GM18873 (cell line): ENCODE measurements at regions not wholly inside any gene's neighbourhood (a gene's known extent, or its start where the extent isn't known, plus 50 kb on each side); places are given as distances from the start of the nearest gene placed in this dataset.

Experiments used
- ATAC-seq: cut with Tn5 transposase; IDR thresholded peaks from one replicate; pipeline ENCODE4 v1.9.1; 2021; ENCODE audit warnings: mild to moderate bottlenecking, moderate library complexity, moderate number of reproducible peaks; ENCODE audit not compliant: unreplicated experiment, low FRiP score

GRCh38 chr13:22200440-22200839 lies 529.6 kb downstream of the FGF9 start:
- ATAC-seq = no peak

DNA sequence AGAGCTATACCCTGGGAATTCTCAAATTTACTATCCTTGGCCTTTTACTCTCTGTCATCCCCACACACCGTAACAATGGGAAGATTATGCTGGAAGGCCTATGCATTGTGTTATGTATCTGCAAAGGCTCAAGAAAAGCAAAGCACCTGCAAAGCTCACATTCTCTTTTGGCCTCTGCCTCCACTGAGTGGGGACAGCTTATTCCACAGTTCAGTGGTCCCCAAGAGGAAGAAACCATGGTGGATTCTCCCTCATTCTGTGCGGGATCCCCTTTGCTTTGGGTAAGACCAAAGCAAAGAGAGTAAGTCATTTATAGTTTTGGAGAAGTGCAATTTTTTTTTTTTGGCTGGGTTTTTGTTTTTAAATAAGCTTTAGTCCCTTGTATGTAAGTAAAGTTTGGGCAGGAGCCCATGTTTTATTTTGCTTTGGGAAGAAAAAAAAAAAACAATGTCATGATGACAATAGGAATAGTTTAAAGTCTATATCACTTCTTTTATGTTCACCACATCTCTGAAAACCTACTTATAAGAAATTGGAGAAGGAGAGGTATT lies 530.6 kb downstream of the FGF9 start:
- ATAC-seq = no peak

- ATAC-seq = no peak
Measured at GRCh38 chr13:22210134-22210930, 539.5 kb downstream of the FGF9 start.

GRCh38 chr13:22211876-22212275 lies 541.0 kb downstream of the FGF9 start:
- ATAC-seq = no peak

DNA sequence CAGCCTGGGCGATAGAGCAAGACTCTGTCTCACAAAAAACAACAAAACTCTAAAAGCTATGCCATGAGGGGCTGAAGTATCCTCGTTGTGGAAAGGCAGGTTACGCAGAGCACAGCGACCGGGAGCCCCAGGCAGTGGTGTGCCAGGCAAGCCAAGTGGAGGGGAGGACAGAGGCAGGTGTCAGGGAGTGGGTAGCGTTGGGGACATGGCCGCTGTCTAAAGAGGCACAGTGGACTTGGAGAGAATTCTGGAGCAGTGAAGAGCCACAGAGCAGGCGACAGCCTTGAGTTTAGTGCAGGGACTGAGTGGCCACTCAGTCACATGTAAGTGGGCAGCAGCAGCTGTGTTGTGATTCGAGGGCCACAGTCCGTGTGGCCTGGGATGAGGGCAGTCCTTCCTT lies 541.7 kb downstream of the FGF9 start:
- no peak for ATAC-seq

- ATAC-seq = no peak
Measured at GRCh38 chr13:22214184-22214583, 543.3 kb downstream of the FGF9 start.

- no peak for ATAC-seq
Measured at GRCh38 chr13:22218797-22219196, 547.9 kb downstream of the FGF9 start.

DNA sequence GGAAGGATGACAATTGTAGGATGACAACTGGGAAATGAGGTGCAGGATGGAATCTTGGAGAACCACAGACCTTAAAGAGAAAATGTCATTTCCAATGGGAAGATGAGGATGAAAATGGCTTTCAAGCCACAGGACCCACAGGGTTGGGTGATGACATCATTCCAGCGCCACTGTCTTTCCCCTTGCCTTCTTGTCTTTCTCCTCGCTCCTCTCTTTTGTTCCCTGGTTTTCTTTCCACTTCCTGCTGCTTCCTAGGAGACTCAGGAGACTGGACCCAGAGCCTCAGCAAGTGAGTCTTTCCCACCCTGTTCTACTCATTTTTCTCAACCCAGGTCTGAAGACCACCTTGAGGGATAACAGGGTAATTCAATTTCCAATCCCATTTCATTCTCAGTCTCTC lies 548.8 kb downstream of the FGF9 start:
- no peak for ATAC-seq

DNA sequence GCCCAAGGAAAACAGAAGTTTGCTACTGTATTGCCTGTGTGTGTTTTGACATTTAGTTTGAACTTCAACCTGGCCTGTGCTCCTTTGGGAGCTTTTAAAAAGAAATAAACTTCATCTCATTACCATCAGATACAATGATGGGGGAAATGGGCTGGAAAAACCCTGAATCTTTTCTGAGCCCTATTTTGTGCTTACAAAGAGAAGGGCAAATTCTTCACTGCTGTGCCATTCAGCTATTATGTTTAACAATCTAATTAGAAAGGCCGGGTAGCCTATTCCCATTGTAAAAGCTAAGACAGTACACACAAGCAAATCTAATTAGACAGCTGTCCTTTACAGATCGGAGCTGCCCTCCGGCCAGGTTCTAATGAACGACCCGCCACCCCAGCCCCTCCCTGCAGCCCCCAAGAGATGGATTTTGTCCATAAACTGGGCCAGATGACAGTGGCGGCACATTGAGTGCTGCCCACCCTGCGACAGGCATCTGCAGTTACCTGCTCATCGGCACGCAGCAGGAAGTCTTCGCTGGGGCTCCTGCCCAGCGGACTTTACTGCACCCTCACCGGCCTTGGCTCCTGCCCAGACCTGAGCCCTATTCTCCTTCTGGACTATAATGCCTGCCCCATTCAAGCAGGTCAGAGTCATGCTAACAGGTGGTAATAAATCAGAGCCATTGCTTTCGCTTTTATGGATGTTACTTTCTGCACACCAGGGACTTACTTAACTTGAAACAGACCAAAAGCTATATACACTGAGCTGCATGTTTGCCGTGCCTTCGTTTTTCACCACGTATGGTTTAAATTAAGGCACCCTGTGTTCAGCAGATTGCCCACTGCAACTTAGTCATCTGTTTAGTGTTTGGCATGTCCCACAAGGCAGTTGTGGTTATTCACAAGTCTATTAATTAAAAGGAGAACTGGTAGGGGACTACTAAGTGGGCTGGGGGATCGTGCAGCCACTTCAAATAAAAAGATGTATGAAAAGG lies 549.6 kb downstream of the FGF9 start:
- ATAC-seq = no peak

GRCh38 chr13:22223411-22223810 lies 552.5 kb downstream of the FGF9 start:
- ATAC-seq = no peak

DNA sequence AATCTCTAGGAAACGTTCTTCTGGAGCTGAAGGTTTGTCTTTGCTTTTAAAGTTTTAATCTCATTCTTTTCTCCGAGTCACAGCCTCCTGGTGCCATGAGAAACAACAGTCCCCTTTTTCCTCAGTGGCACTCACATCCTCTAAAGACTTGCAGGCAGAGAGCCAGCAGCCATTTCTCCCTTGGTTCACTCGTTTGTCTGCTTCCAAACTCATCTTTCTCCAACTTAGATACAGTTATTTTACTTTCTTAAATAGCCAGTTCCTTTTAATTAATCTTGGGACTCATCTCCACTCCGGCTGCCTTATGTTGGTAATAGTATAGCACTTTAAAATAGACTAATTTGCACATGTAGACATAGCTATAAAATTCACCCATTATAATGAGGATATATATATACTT lies 555.2 kb downstream of the FGF9 start:
- ATAC-seq = no peak

DNA sequence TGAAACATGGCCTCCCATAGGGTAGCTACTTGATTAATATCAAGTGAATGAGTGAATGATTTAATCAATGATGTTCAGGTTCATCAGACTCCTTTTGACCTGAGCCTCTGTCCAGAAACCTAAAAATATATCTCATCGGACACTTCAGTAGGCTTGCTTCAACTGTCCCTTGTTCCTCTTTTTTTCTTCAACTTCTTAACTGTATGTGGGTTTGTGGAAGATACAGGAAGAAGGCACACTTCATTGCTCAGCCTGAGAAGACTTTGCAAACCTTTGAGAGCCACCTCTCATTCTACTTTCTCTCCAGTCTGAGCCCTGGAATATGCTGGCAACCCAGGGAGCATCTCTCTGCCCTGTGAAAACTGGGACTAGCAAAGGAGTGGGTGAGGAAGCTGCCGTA lies 557.0 kb downstream of the FGF9 start:
- ATAC-seq = no peak

DNA sequence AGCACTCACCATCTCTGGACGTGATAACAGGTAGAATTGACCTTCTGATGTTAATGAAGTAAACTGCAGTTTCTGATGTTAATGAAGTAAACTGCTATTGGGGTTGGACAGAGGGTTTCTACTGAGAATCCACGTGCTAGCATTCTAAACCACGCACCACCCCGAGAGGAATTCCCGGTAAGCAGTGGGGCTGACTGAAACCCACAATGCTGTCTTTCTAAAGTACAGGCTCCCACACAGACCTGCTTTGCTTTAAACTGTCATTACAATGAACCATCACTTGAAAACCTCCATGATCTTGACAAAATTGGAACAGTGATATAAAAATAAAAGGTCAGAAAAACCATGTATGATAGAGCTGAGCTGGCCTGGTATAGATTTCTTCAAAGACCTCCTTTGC lies 559.0 kb downstream of the FGF9 start:
- ATAC-seq = no peak

GRCh38 chr13:22232186-22232585 lies 561.3 kb downstream of the FGF9 start:
- ATAC-seq = no peak

- no peak for ATAC-seq
Measured at GRCh38 chr13:22235285-22235949, 564.5 kb downstream of the FGF9 start.

DNA sequence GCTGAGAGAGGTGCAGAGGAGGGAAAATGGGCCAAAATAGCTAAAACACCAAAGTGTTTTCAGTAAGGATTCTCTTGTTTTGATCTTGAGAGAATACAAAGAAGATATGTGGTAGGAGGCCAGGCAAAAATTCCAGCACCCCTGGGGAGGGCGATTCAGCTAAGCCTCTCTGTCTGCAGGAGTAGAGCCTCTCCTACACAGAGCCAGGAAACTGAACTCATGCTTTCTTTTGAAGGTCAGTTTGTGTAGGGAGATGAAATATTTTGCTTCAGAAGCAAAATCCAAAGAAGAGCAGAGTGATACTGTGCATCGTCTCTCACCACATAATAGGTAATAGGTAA lies 565.0 kb downstream of the FGF9 start:
- ATAC-seq = no peak

DNA sequence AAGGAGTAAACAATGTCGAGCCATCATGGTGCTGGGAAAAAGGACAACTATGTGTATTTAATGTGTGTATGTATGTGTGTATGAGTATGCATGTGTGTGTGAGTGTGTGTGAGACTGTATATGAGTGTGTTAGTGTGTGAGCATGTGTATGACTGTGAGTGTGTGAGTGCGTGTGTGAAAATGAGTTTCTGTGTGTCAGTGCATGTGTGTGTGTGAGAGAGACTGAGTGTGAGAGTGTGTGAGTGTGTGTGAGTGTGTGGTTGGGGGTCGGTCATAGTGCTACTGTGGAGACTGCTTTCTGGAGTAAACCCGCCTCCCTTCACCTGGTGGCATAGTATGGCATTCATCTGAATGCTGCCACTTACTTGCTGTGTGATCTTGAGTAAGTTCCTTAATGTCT lies 567.4 kb downstream of the FGF9 start:
- ATAC-seq = no peak

DNA sequence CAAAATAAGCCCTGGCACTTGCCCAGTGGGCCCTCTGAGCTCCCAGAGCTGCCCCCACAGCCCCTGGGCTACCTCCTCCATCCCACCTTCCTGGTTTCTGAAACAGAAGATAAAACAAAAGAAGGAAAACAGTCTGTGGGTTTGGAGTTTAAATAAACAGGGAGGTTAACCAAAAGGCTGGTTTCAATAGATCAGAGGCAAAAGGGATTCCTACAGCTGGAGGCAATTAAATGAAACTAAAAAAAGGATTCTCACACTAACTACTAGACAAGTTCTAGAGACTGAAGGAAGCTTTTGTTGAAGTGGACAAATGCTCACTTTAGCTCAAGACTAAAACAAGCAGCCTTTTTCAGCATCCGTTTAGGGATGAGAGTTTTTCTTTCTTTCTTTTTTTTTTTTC lies 569.8 kb downstream of the FGF9 start:
- ATAC-seq = no peak

GRCh38 chr13:22243469-22244163 lies 572.7 kb downstream of the FGF9 start:
- no peak for ATAC-seq

DNA sequence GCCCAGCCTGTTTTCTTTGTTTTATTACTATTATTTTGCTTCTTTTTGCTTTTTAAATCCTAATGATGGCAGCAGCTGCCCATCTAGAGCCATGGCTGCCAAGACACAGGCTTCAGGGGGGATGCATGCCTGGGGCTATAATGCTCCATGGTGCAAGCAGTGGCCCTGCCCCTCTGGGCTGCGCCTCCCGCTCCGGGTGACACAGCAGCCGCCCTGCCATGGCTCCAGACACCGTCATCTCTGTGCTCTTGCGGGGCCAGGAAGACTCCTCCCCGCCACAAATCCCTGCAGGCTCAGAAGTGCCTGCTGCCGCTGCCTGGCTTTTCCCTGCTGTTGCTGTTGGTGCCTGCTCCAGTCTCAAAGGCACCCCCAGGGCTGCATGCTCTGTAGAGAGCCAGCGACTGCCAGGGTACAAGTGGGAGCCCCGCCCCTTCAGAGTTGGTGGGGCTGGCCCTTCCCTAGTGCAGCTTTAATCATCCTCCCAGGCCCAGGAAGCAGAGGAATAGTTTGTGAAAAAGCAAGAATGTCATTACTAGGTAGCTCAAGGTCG lies 581.5 kb downstream of the FGF9 start:
- no peak for ATAC-seq
